Neural cell (in vitro differentiated cells): ENCODE measurements at regions not wholly inside any gene's neighbourhood (a gene's known extent, or its start where the extent isn't known, plus 50 kb on each side); places are given as distances from the start of the nearest gene placed in this dataset.
A peak's percentile ranks its signal among the peaks of the same experiment; 100 is the strongest.

Experiments
- H2AFZ ChIP-seq: fragments of 200-600, 300-800 bp; sonication (generic), shearing (Covaris generic); 2 replicates; pipeline ENCODE4 v1.6.0; 2014; ENCODE audit warnings: low read depth, mild to moderate bottlenecking, antibody characterized with exemption, low read length, moderate library complexity
- H3F3A ChIP-seq: fragments of 200-600 bp; shearing (Covaris generic); 2 replicates; pipeline ENCODE4 v1.6.1; 2016; ENCODE audit warnings: mild to moderate bottlenecking, moderate library complexity, mixed read lengths, antibody characterized with exemption, low read length; ENCODE audit not compliant: insufficient read depth, poor library complexity, severe bottlenecking
- H3K27ac ChIP-seq: fragments of 200-600, 300-800 bp; sonication (generic), shearing (Covaris generic); 2 replicates; pipeline ENCODE4 v1.5.1; 2014; ENCODE audit warnings: mild to moderate bottlenecking, low read length, moderate library complexity
- H3K27me3 ChIP-seq: fragments of 300-800, 200-600 bp; sonication (generic), shearing (Covaris generic); 2 replicates; pipeline ENCODE4 v1.6.0; 2014; ENCODE audit warnings: mild to moderate bottlenecking, low read depth, low read length, moderate library complexity; ENCODE audit not compliant: insufficient read depth
- H3K36me3 ChIP-seq: fragments of 300-800, 200-600 bp; sonication (generic), shearing (Covaris generic); 2 replicates; pipeline ENCODE4 v1.5.1; 2014; ENCODE audit warnings: mild to moderate bottlenecking, antibody characterized with exemption, low read length, moderate library complexity; ENCODE audit not compliant: insufficient read depth
- H3K4me2 ChIP-seq: fragments of 300-800, 200-600 bp; sonication (generic), shearing (Covaris generic); 2 replicates; pipeline ENCODE4 v1.6.0; 2014; ENCODE audit warnings: mild to moderate bottlenecking, low read length
- H3K4me3 ChIP-seq: fragments of 300-800, 200-600 bp; sonication (generic), shearing (Covaris generic); 2 replicates; pipeline ENCODE4 v1.5.1; 2014; ENCODE audit warnings: mild to moderate bottlenecking, low read length, moderate library complexity
- H3K79me2 ChIP-seq: fragments of 200-600 bp; shearing (Covaris generic); replicated peaks from 2 replicates; pipeline ENCODE4 v1.6.0; 2014; ENCODE audit warnings: mild to moderate bottlenecking, low read length, moderate library complexity; ENCODE audit not compliant: insufficient read depth
- H3K9ac ChIP-seq: fragments of 300-800, 200-600 bp; sonication (generic), shearing (Covaris generic); 2 replicates; pipeline ENCODE4 v1.6.1; 2016; ENCODE audit warnings: mild to moderate bottlenecking, low read length, mixed read lengths
- H3K9me2 ChIP-seq: fragments of 200-600 bp; shearing (Covaris generic); 2 replicates; pipeline ENCODE4 v1.6.1; 2016; ENCODE audit warnings: mild to moderate bottlenecking, low read length, mixed read lengths; ENCODE audit not compliant: insufficient read depth
- H3K9me3 ChIP-seq: fragments of 200-600, 300-800 bp; sonication (generic), shearing (Covaris generic); 2 replicates; pipeline ENCODE4 v1.6.1; 2016; ENCODE audit warnings: mild to moderate bottlenecking, mixed run types, low read length, moderate library complexity, mixed read lengths
- H4K20me1 ChIP-seq: fragments of 200-600 bp; shearing (Covaris generic); 2 replicates; pipeline ENCODE4 v1.6.1; 2016; ENCODE audit warnings: mild to moderate bottlenecking, mixed run types; ENCODE audit not compliant: insufficient read depth
- CTCF ChIP-seq: fragments of 450-650 bp; IDR thresholded peaks from 2 replicates; pipeline ENCODE4 v1.5.1; 2014; ENCODE audit warnings: antibody characterized with exemption, mild to moderate bottlenecking, moderate library complexity; ENCODE audit not compliant: poor library complexity, severe bottlenecking
- EZH2 ChIP-seq: fragments of 200-600, 300-800 bp; shearing (Covaris generic), sonication (generic); IDR thresholded peaks from 2 replicates; pipeline ENCODE4 v1.6.1; 2014; ENCODE audit warnings: antibody characterized with exemption, low read length, borderline replicate concordance, mild to moderate bottlenecking; ENCODE audit not compliant: insufficient read depth, poor library complexity, severe bottlenecking
- MXI1 ChIP-seq: fragments of 450-650 bp; conservative IDR thresholded peaks from 2 replicates; pipeline ENCODE4 v1.6.1; 2014; ENCODE audit warnings: antibody characterized with exemption, mild to moderate bottlenecking; ENCODE audit not compliant: poor library complexity, severe bottlenecking
- POLR2AphosphoS5 ChIP-seq: IDR thresholded peaks from 2 replicates; pipeline ENCODE4 v1.6.1; 2012
- RAD21 ChIP-seq: fragments of 450-650 bp; conservative IDR thresholded peaks from 2 replicates; pipeline ENCODE4 v1.6.1; 2014; ENCODE audit warnings: antibody characterized with exemption, mild to moderate bottlenecking, moderate library complexity
- REST ChIP-seq: IDR thresholded peaks from 2 replicates; pipeline ENCODE4 v1.6.1; 2012; ENCODE audit warnings: borderline replicate concordance
- TAF1 ChIP-seq: IDR thresholded peaks from 2 replicates; pipeline ENCODE4 v1.6.1; 2012; ENCODE audit warnings: low read depth

GRCh38 chr18:54684784-54685183 is 93.7 kb downstream of the DYNAP start:
- Histone ChIP-seq H3K79me2 (no peaks in the 10 kb centered on the region), H3K4me3 (no peak overlapping the region), H4K20me1 (no peaks in the 10 kb centered on the region), H3F3A (no peaks in the 10 kb centered on the region), H3K36me3 (no peaks in the 10 kb centered on the region), H3K9ac (no peak overlapping the region), H3K27ac (no peak overlapping the region), H3K9me2 (no peaks in the 10 kb centered on the region), H3K4me2 (no peak overlapping the region), H3K9me3 (no peaks in the 10 kb centered on the region), H2AFZ (no peak overlapping the region), H3K27me3 (no peaks in the 10 kb centered on the region)
- TF ChIP-seq MXI1 = peak; percentile 19
- TF ChIP-seq CTCF = no peak

DNA sequence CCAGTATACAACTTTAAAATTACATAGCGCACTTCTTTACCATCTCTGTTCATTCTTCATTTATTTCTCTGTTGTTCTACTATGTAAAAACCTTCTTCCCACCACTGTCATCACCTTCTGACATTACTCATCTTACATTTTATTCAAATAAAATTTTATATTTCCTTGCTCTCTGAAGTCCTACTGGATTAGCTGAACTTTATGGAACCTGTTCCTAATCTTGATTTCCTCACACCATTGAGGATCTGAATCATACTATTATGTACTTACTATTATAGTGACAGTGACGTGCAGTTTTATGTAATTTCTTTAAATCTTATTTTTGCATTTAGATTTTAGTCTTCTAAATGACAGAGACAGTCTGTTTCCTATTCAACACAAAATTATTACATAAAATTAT is 98.3 kb downstream of the DYNAP start:
- peak overlapping the region; percentile 36 for H3K27ac ChIP-seq
- H3F3A ChIP-seq = no peaks in the 10 kb centered on the region
- no peak for TF ChIP-seq RAD21
- TF ChIP-seq REST = no peak
- TF ChIP-seq MXI1 = no peak
- no peak for TF ChIP-seq POLR2AphosphoS5
- H3K27me3 ChIP-seq = no peaks in the 10 kb centered on the region
- no peaks in the 10 kb centered on the region for H4K20me1 ChIP-seq
- H3K4me2 ChIP-seq = no peak overlapping the region
- H3K9ac ChIP-seq = no peak overlapping the region
- H2AFZ ChIP-seq = no peak overlapping the region
- H3K9me3 ChIP-seq = no peaks in the 10 kb centered on the region
- no peak overlapping the region for H3K4me3 ChIP-seq
- H3K79me2 ChIP-seq = no peaks in the 10 kb centered on the region
- H3K9me2 ChIP-seq = no peaks in the 10 kb centered on the region
- no peaks in the 10 kb centered on the region for H3K36me3 ChIP-seq

DNA sequence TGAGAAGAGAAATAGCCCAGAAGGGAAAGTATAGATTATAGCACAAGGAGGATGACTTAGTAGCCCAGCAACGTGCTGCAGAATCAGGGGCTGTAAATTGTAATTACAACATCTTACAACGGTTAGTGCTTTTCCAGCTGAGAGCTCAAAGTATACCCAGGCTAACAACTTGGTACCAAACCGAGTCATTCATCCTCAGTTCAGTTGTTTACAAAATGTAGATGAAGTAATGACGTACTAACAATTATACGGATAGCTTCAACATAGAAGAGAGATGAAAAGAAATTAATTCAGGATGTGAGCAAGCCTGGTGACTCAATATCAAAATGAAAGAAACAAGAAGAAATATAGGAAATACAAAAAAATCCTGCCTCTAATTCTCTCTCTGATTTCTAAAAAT is 99.2 kb downstream of the DYNAP start:
- H3K9me2 ChIP-seq = no peaks in the 10 kb centered on the region
- H2AFZ ChIP-seq = no peak overlapping the region
- H3K9me3 ChIP-seq = no peaks in the 10 kb centered on the region
- no peak overlapping the region for H3K4me3 ChIP-seq
- TF ChIP-seq POLR2AphosphoS5 = peak; percentile 50
- TF ChIP-seq RAD21 = no peak
- TF ChIP-seq REST = no peak
- no peak for TF ChIP-seq TAF1
- TF ChIP-seq EZH2 = no peak
- TF ChIP-seq MXI1 = no peak
- H3K36me3 ChIP-seq = no peaks in the 10 kb centered on the region
- no peaks in the 10 kb centered on the region for H3K79me2 ChIP-seq
- H3F3A ChIP-seq = no peaks in the 10 kb centered on the region
- H3K27me3 ChIP-seq = no peaks in the 10 kb centered on the region
- peak overlapping the region; percentile 36 for H3K27ac ChIP-seq
- H3K4me2 ChIP-seq = no peak overlapping the region
- no peak overlapping the region for H3K9ac ChIP-seq
- H4K20me1 ChIP-seq = no peaks in the 10 kb centered on the region
